ENCODE measurements at regions not wholly inside any gene's neighbourhood (a gene's known extent, or its start where the extent isn't known, plus 50 kb on each side); places are given as distances from the start of the nearest gene placed in this dataset.

DNA sequence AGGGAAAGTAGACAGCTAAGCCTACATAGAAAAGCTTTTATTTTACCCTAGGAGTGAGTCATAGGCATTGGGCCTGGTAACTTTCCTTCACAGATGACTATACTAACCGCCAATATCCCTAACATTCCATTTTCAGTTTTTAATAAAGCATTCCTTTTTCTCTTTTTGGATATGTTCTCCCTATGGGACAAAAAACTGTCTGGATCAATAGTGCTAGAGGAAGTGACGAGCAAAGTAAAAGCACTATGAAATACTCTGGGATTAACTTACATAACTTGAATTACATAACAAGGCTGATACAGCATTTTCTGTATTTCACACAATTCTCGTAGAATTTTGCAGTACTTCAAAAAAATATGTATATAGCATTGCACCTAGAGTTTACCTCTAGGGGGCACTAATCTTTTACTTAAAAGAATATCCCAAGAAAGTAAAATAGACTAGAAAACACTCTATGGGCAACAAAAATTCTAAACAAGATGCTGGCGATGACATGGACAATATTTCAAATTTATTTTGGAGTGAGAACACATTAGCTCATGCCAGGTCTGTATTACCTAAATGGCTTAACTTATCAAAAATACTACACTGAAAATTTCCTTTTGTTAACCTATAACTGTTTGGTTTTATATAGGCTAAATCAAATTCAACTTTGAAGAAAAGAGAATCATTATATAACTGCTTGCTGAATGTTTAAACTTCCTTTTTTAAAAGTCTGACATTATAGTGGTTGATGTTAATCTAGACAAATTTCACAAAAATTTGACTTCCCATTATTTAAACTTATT, 66.3 kb upstream of the DST start:
- no peak for DNase-seq
- Mint-ChIP-seq H3K27ac (no peak overlapping the region), H3K36me3 (no peaks in the 10 kb centered on the region), H3K4me1 (ENCODE audit: low read depth) (no peaks in the 10 kb centered on the region), H3K27me3 (no peaks in the 10 kb centered on the region), H3K9me3 (no peaks in the 10 kb centered on the region), H3K4me3 (no peak overlapping the region)
- POLR2A ChIA-PET, result no interaction called here
- intact Hi-C loops (cut with micrococcal nuclease), result loop anchor here (1.0 to 5.0 kb wide), 4 partner anchors 48 to 607 kb away; no protein-coding TSS in a partner anchor
- CTCF ChIA-PET, result interaction anchor here (0.8 to 2.2 kb wide), 10 partner anchors 10 to 194 kb away, joined by 3 to 13 read pairs (median 4); no protein-coding TSS in a partner anchor

DNA sequence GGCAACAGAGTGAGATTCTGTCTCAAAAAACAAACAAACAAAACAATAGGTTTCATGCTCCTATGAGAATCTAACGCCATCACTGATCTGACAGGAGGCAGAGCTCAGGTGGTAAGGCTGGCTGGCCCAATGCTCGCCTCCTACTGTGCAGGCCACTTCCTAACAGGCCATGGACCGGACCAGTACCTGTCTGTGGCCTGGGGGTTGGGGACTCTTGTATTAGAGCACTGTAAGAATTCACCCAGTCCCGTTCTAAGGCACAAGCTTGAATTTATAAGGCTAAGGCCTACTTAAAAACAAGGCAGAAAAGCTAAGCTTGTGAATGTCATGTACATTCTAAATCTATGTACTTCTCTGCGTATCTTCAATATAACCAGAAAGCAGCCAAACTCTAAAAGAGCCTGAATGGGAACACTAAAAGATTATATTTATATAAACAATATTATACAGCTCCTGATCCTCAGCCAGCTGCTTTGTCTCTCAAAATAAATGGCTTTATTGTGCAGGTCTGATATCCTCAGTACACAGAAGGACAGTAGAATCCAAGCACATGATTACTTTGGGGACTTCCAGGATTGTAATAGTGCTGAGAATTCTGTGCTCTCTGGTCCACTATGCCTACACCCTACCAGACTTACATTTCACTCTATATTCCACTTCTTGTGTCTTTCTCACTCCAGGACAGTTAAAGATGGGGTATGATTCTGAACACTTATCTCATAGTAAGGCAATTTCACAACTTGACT, 64.5 kb upstream of the DST start:
- DNase-seq, result no peak
- Mint-ChIP-seq H3K36me3 (no peaks in the 10 kb centered on the region), H3K27ac (no peak overlapping the region), H3K9me3 (no peaks in the 10 kb centered on the region), H3K4me3 (no peak overlapping the region), H3K4me1 (ENCODE audit: low read depth) (no peaks in the 10 kb centered on the region), H3K27me3 (no peaks in the 10 kb centered on the region)
- intact Hi-C loops (cut with micrococcal nuclease), result loop anchor here (5.0 kb wide), 2 partner anchors 50 to 195 kb away; no protein-coding TSS in a partner anchor
- ChIA-PET CTCF (interaction anchor here (1.1 kb wide), 1 partner anchor 8 kb away, joined by 3 read pairs; no protein-coding TSS in a partner anchor), POLR2A (no interaction called here)

DNA sequence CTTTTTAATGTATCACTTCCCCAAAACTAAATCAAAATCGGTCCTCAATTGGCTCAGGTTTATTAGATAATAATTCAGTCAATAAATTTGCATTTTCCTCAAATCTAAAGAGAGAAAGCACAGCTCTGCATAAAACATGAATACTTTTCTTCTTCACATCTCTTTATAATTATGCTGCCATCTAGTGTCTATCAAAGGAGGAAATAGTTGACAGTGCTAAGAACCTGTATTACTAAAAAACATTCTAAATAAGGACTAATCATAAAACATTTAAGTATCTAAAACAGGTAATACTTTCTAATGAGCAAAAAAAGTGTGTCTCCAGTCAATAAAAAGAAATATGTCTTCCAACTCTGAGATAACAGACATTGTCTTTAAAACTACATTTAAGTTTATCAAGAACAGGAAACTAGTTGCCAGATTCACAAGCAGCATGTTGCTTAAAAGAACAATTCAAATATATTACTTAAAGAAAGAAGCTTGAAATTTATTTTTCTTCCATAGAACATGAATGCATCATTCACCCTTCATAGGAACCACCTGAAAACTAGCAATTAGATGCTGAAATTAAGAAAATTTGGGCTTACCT, 56.5 kb upstream of the DST start:
- intact Hi-C loops (cut with micrococcal nuclease), result loop anchor here (1.0 to 5.0 kb wide), 3 partner anchors 62 to 717 kb away; no protein-coding TSS in a partner anchor
- Mint-ChIP-seq H3K9me3 (no peaks in the 10 kb centered on the region), H3K4me3 (no peak overlapping the region), H3K27me3 (peaks cover 1% of the 10 kb centered on the region), H3K4me1 (ENCODE audit: low read depth) (no peaks in the 10 kb centered on the region), H3K36me3 (no peaks in the 10 kb centered on the region), H3K27ac (no peak overlapping the region)
- CTCF ChIA-PET, result interaction anchor here (0.6 to 1.4 kb wide), 9 partner anchors 9 to 340 kb away, joined by 3 to 5 read pairs (median 3); no protein-coding TSS in a partner anchor
- POLR2A ChIA-PET, result no interaction called here
- DNase-seq, result no peak

DNA sequence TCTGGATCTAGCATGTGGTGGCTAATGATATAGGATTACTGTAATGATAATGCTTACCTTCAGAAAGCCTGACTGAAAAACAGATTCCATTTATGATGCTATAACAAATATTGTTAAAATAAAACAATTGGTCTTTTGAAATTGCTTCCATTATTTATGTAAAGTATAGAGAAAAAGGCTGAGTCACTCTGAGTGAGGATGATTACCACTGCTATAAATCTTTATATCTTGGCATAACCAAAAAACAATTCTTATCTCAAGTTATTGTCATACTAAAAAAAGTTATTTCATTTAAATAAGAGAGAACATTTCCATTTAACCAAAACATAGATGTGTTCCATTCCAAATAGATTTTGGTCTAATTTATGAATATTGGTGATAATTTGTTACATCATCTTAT, 53.0 kb upstream of the DST start:
- H3K27ac Mint-ChIP-seq, result no peak overlapping the region
- no peaks in the 10 kb centered on the region for H3K4me1 Mint-ChIP-seq (ENCODE audit: low read depth)
- ChIA-PET POLR2A (no interaction called here), CTCF (no interaction called here)
- no peaks in the 10 kb centered on the region for H3K9me3 Mint-ChIP-seq
- intact Hi-C loops (cut with micrococcal nuclease), result loop anchor here (5.0 kb wide), 1 partner anchor 713 kb away; no protein-coding TSS in a partner anchor
- H3K36me3 Mint-ChIP-seq, result no peaks in the 10 kb centered on the region
- H3K4me3 Mint-ChIP-seq, result no peak overlapping the region
- DNase-seq, result no peak
- H3K27me3 Mint-ChIP-seq, result peaks cover 1% of the 10 kb centered on the region

DNA sequence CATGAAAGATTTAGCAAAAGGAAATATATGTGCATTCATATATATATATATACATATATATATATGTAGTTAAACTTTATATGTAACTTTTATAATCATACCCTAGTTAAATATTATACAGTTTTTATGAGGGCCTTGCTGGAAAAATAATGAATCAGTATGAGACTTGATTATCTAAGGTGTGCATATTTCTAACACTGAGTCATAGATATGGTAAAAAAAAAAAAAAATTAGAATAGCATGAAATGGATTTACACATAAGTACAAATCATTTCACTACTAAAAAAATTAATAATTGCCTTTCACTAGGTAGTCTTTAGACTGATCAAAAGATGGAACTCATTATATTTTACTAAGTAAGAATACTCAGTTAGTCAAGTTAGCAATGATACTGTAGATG, 51.3 kb upstream of the DST start:
- Mint-ChIP-seq H3K27ac (no peak overlapping the region), H3K4me3 (no peak overlapping the region), H3K9me3 (no peaks in the 10 kb centered on the region), H3K4me1 (ENCODE audit: low read depth) (no peaks in the 10 kb centered on the region), H3K27me3 (peaks cover 1% of the 10 kb centered on the region), H3K36me3 (no peaks in the 10 kb centered on the region)
- DNase-seq, result no peak
- intact Hi-C loops (cut with micrococcal nuclease), result no loop called here
- POLR2A ChIA-PET, result no interaction called here
- CTCF ChIA-PET, result no interaction called here

DNA sequence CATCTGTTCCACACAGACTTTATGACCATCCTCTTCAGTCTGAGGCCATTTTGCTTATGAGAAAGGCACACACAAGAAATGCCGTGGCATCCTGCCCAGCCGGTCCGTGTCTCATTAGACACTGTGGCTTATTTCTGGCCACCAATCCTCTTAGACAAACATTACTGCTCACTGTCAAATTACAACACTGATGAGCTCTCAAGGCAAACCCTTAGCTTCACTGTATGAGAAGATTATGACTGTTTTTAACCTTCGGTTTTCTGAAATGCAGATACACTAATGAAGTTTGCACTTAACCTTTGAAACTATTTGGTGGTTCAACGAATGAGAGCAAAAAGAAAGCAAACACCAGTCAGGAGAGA, 50.5 kb upstream of the DST start:
- no peak overlapping the region for H3K4me3 Mint-ChIP-seq
- intact Hi-C loops (cut with micrococcal nuclease), result no loop called here
- POLR2A ChIA-PET, result no interaction called here

DNA sequence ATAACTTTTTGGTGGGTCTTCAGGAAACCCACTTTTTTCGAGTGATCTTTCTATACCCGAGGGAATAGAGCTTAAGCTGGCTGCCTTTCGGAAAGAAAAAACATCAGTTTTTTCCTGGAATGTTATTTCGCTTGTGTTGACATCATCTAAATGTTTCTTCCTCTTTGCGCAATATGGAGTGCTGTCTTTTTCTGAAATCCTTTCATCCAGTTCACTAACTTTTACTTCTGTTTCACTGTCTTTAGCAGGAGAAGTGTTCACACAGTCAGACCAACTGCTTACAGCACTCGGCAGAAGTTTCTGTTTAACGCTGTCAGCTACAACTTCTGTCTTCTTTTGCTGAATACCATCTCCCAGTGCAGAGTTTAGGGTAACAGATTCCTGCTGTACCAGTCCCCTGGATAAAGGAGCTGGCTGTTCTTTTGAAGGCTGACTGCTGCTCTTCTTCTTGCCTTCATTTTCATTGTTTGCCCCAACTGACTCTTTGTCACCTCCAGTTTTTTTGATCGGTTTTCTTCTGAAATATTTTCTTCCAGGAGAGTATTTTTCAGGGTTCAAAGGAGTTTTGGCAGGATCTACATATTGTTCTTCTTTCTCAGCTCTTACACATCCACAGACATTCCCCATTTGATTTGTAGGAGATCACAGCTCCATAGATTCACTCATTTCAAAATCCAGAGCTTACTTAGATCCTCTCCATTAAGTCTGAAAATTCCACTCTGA, 50.0 kb upstream of the DST start:
- no peaks in the 10 kb centered on the region for H3K4me1 Mint-ChIP-seq (ENCODE audit: low read depth)
- H3K4me3 Mint-ChIP-seq, result no peak overlapping the region
- POLR2A ChIA-PET, result no interaction called here
- intact Hi-C loops (cut with micrococcal nuclease), result no loop called here
- no peak for DNase-seq
- H3K9me3 Mint-ChIP-seq, result no peaks in the 10 kb centered on the region
- CTCF ChIA-PET, result interaction anchor here (1.0 kb wide), 1 partner anchor 159 kb away, joined by 4 read pairs; no protein-coding TSS in a partner anchor
- H3K27me3 Mint-ChIP-seq, result no peaks in the 10 kb centered on the region
- no peak overlapping the region for H3K27ac Mint-ChIP-seq
- H3K36me3 Mint-ChIP-seq, result no peaks in the 10 kb centered on the region

More for the DNA sequence above, 50.5 kb upstream of the DST start:
- CTCF ChIA-PET, result interaction anchor here (1.0 kb wide), 1 partner anchor 159 kb away, joined by 4 read pairs; no protein-coding TSS in a partner anchor
- no peaks in the 10 kb centered on the region for H3K36me3 Mint-ChIP-seq
- H3K27me3 Mint-ChIP-seq, result no peaks in the 10 kb centered on the region
- no peaks in the 10 kb centered on the region for H3K4me1 Mint-ChIP-seq (ENCODE audit: low read depth)
- H3K9me3 Mint-ChIP-seq, result no peaks in the 10 kb centered on the region
- no peak overlapping the region for H3K27ac Mint-ChIP-seq
- no peak for DNase-seq
